ENCODE measurements at regions not wholly inside any gene's neighbourhood (a gene's known extent, or its start where the extent isn't known, plus 50 kb on each side); places are given as distances from the start of the nearest gene placed in this dataset.

DNA sequence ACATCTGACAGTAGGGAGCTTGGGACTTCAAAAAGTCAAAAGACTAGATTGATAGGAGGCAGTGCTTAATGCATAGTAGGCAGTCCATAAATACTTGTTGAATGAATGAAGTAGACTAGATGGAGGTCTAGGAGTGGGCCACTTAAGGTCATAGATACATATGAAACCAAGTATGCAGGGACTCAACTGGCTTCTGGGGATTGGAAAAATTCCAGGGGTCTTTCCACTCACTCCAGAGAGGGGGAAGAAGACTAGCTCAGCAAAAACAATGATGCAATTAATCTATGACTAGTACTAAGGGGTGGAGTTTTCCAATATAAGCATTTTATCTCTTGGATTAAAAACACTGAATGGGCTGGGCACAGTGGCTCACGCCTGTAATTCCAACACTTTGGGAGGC is 298.3 kb upstream of the XYLT1 start:
- TF ChIP-seq, protein P1, sequence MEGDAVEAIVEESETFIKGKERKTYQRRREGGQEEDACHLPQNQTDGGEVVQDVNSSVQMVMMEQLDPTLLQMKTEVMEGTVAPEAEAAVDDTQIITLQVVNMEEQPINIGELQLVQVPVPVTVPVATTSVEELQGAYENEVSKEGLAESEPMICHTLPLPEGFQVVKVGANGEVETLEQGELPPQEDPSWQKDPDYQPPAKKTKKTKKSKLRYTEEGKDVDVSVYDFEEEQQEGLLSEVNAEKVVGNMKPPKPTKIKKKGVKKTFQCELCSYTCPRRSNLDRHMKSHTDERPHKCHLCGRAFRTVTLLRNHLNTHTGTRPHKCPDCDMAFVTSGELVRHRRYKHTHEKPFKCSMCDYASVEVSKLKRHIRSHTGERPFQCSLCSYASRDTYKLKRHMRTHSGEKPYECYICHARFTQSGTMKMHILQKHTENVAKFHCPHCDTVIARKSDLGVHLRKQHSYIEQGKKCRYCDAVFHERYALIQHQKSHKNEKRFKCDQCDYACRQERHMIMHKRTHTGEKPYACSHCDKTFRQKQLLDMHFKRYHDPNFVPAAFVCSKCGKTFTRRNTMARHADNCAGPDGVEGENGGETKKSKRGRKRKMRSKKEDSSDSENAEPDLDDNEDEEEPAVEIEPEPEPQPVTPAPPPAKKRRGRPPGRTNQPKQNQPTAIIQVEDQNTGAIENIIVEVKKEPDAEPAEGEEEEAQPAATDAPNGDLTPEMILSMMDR (IDR thresholded peaks at IDR 0.05; ENCODE audit: low read depth, low read length) = no peak
- H3K4me3 ChIP-seq (ENCODE audit: low read depth, low read length) = no peak overlapping the region

DNA sequence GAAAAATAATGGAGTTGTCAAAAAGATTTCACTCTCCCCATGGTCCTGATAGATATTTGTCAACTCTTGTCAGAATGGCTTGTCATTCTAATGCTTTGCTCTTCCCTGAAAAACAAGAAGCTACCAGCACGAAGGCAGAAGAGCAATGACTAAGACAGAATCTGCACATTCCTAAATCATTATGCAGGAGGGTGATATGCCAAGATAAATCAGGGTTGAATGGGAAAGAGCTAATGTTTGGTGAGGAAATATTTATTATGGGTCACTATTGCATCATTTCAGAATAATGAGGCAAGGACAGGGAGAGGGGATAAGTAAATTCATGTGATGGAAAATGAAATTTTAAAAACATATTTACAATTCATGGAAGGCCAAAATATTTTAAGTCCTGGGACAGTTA is 297.5 kb upstream of the XYLT1 start:
- TF ChIP-seq, protein P1 (IDR thresholded peaks at IDR 0.05; ENCODE audit: low read depth, low read length) = no peak
- no peak overlapping the region for H3K4me3 ChIP-seq (ENCODE audit: low read depth, low read length)

DNA sequence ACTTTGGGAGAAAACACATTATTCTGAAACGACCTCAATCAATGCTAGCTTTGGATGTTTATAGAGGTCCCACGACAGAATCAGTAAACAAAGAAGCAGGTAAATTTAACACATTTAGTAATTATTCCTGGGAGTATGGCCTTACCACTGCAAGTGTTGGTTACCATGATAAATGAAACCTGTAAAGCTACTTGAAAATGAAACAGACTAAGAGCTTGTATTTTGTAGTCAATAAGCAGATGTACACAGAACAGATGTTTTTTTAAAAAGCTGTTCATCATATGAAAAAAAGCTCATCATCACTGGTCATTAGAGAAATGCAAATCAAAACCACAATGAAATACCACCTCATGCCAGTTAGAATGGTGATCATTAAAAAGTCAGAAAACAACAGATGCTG is 295.3 kb upstream of the XYLT1 start:
- H3K4me3 ChIP-seq (ENCODE audit: low read depth, low read length) = no peak overlapping the region
- TF ChIP-seq, protein P1 (IDR thresholded peaks at IDR 0.05; ENCODE audit: low read depth, low read length) = no peak

DNA sequence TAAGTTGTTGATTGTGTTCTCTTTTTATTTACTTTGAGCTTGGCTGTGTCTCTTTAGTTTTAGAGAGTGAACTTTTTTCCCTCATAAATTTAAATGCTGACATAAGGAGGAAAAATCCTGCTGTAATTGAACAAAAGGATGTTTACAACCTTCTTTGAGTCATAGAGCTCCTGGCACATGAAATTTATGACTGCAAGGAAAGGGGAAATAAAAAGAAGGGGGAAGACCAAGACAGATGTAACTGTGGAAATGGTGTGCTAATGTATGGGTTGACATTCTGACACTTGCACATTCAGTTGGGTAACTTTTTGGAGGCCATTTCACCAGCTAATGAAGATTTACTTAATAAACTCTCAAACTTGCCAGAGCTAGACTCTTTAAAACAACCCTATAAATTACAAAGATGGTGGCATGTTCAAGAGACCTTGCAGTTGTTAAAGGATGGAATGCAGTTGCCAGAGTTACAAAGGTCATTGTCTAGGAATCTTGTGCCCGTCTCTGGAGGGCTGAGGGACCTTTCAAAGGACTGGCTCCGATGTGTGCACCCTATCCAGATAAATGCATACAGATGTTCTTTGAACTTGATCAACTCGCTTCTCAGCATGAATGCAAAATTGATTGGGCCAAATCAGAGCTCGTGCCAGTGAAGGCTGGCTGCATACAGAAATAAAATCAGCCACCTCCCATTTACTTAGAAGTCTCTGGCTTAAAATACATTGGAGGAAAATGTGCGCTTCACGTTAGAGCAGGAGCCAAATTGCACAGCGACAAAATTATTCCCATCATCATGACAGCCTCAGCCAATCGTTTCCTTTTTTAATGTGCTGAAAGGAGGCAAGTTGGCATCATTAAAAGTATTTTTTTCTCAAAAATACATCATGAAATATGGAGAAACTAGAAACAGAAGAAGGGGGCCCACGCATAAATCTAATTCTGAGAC is 289.0 kb upstream of the XYLT1 start:
- H3K4me3 ChIP-seq (ENCODE audit: low read depth, low read length) = no peak overlapping the region
- TF ChIP-seq, protein P1 (IDR thresholded peaks at IDR 0.05; ENCODE audit: low read depth, low read length) = no peak

DNA sequence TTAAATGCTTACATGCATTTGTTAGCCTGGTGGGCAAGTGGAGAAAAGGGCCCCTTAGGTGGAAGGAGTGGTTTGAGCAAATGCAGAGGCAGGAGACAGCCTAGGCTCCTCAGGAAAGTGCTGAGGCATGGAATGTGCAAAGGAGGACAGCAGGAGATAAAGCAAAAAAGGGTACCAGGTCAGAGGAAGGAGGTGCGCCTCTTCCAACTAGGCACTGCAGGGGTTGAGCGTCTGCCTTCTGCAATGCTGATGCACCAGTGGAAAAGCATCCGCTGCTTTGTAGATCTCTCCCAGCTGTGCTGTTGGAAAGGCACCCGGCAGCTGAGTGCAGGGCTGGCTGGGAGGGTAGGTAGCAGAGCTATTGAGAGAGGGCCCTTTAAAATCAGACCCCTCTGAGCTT is 287.0 kb upstream of the XYLT1 start:
- no peak overlapping the region for H3K4me3 ChIP-seq (ENCODE audit: low read depth, low read length)
- TF ChIP-seq, protein P1 (IDR thresholded peaks at IDR 0.05; ENCODE audit: low read depth, low read length) = no peak

DNA sequence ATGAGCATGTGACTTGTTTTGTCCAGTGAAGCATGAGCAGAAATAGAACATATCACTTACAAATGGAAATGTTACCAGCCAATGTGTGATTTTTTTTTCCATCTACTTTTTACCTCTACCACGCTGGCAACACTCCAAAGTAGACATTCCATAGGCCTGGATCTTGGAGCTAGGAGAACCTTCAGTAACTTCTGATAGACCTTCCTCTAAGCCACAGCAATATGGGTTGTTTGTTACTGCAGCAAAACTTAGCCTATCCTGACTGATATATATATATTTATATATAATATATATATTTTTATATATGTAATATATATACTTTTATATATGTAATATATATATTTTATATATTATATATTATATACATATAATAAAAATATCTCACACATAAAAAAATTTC is 284.4 kb upstream of the XYLT1 start:
- H3K4me3 ChIP-seq (ENCODE audit: low read depth, low read length) = no peak overlapping the region
- TF ChIP-seq, protein P1 (IDR thresholded peaks at IDR 0.05; ENCODE audit: low read depth, low read length) = no peak

DNA sequence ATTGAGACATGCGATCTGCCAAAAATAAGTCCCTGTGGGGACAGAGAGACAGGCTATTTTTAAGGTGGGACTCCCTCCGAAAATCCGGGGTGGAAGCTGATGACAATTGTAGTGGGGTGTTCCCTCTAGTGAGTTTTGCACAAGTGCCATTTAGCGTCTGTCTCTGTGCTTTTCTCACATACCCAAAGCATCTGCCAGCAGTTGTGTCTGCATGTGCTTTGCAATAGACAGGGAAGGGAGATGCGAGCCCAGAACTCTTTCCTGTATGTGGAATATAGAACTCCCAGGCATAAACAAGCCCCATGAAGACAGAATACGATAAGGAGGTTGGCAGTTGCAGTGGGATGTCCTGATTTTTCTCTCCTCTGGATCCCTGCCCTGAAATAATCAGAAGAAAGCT is 282.7 kb upstream of the XYLT1 start:
- H3K4me3 ChIP-seq (ENCODE audit: low read depth, low read length) = no peak overlapping the region
- TF ChIP-seq, protein P1 (IDR thresholded peaks at IDR 0.05; ENCODE audit: low read depth, low read length) = no peak

Data from WI38 (cell line).